ENCODE measurements at regions not wholly inside any gene's neighbourhood (a gene's known extent, or its start where the extent isn't known, plus 50 kb on each side); places are given as distances from the start of the nearest gene placed in this dataset.

- no peak for ATAC-seq
- intact Hi-C loops (cut with DNase I): no loop called here
These were observed 309.5 kb downstream of the CTTN start for GRCh38 chr11:70707821-70708220.

GRCh38 chr11:70709596-70709995, 311.3 kb downstream of the CTTN start:
- DNase-seq (no peak), ATAC-seq (no peak)
- no peak overlapping the region for H3K27ac ChIP-seq
- no peaks in the 10 kb centered on the region for H3K9me3 ChIP-seq
- no peaks in the 10 kb centered on the region for H3K4me1 ChIP-seq
- TF ChIP-seq POLR2A (IDR thresholded peaks at IDR 0.05): no peak
- no peak for TF ChIP-seq CTCF (IDR thresholded peaks at IDR 0.05)
- intact Hi-C loops (cut with DNase I): no loop called here
- H3K36me3 ChIP-seq: no peaks in the 10 kb centered on the region
- 95% methylated on average over 7 of the region's 16 CpGs for WGBS (ENCODE audit: insufficient coverage, low coverage, low lambda C conversion rate, missing lambda C conversion rate)
- H3K27me3 ChIP-seq: no peaks in the 10 kb centered on the region
- no peak overlapping the region for H3K4me3 ChIP-seq

More at GRCh38 chr11:70707821-70708220, 309.5 kb downstream of the CTTN start:
- TF ChIP-seq POLR2A (IDR thresholded peaks at IDR 0.05) (no peak), CTCF (IDR thresholded peaks at IDR 0.05) (no peak)
- Histone ChIP-seq H3K27ac (no peak overlapping the region), H3K4me1 (no peaks in the 10 kb centered on the region), H3K36me3 (no peaks in the 10 kb centered on the region), H3K9me3 (no peaks in the 10 kb centered on the region), H3K4me3 (no peak overlapping the region), H3K27me3 (no peaks in the 10 kb centered on the region)
- no peak for DNase-seq
- no CpG with 5 or more reads among the region's 6 CpGs for WGBS (ENCODE audit: insufficient coverage, low coverage, low lambda C conversion rate, missing lambda C conversion rate)

GRCh38 chr11:70710192-70710591, 311.9 kb downstream of the CTTN start:
- no peak for DNase-seq

GRCh38 chr11:70710601-70711000, 312.3 kb downstream of the CTTN start:
- no peaks in the 10 kb centered on the region for H3K4me1 ChIP-seq
- WGBS (ENCODE audit: insufficient coverage, low coverage, low lambda C conversion rate, missing lambda C conversion rate): 56% methylated on average over 5 of the region's 9 CpGs
- no peak for ATAC-seq
- no peak overlapping the region for H3K27ac ChIP-seq
- no peaks in the 10 kb centered on the region for H3K36me3 ChIP-seq
- no peak for TF ChIP-seq POLR2A (IDR thresholded peaks at IDR 0.05)
- H3K27me3 ChIP-seq: no peaks in the 10 kb centered on the region
- no peak for DNase-seq
- intact Hi-C loops (cut with DNase I): no loop called here
- no peak overlapping the region for H3K4me3 ChIP-seq
- no peaks in the 10 kb centered on the region for H3K9me3 ChIP-seq

More at GRCh38 chr11:70710192-70710591, 311.9 kb downstream of the CTTN start:
- H3K36me3 ChIP-seq: no peaks in the 10 kb centered on the region
- H3K27me3 ChIP-seq: no peaks in the 10 kb centered on the region
- H3K4me3 ChIP-seq: no peak overlapping the region
- intact Hi-C loops (cut with DNase I): no loop called here
- TF ChIP-seq CTCF (IDR thresholded peaks at IDR 0.05) (no peak), POLR2A (IDR thresholded peaks at IDR 0.05) (no peak)
- H3K4me1 ChIP-seq: no peaks in the 10 kb centered on the region
- WGBS (ENCODE audit: insufficient coverage, low coverage, low lambda C conversion rate, missing lambda C conversion rate): 76% methylated on average over 5 of the region's 11 CpGs
- H3K9me3 ChIP-seq: no peaks in the 10 kb centered on the region
- peak in 1 of 4 donors; percentile 19 for ATAC-seq
- H3K27ac ChIP-seq: no peak overlapping the region

GRCh38 chr11:70711095-70711910, 313.0 kb downstream of the CTTN start:
- DNase-seq: no peak
- ATAC-seq: no peak
- TF ChIP-seq CTCF (IDR thresholded peaks at IDR 0.05) (no peak), POLR2A (IDR thresholded peaks at IDR 0.05) (no peak)

More at GRCh38 chr11:70711095-70711910, 313.0 kb downstream of the CTTN start:
- no peaks in the 10 kb centered on the region for H3K9me3 ChIP-seq
- WGBS (ENCODE audit: insufficient coverage, low coverage, low lambda C conversion rate, missing lambda C conversion rate): 85% methylated on average over 21 of the region's 30 CpGs
- no peak overlapping the region for H3K4me3 ChIP-seq
- no peaks in the 10 kb centered on the region for H3K27me3 ChIP-seq
- H3K36me3 ChIP-seq: no peaks in the 10 kb centered on the region
- intact Hi-C loops (cut with DNase I): no loop called here
- no peak overlapping the region for H3K27ac ChIP-seq
- no peaks in the 10 kb centered on the region for H3K4me1 ChIP-seq
